WI38 (cell line): ENCODE measurements at regions not wholly inside any gene's neighbourhood (a gene's known extent, or its start where the extent isn't known, plus 50 kb on each side); places are given as distances from the start of the nearest gene placed in this dataset.

Experiments
- H3K4me3 ChIP-seq: 2 replicates; pipeline ENCODE4 v1.5.1; 2011; ENCODE audit warnings: low read depth, mild to moderate bottlenecking, control low read depth, low read length
- CTCF ChIP-seq: IDR thresholded peaks from 2 replicates; pipeline ENCODE4 v1.5.1; 2012; ENCODE audit warnings: low read depth, mild to moderate bottlenecking, control low read depth, low read length

DNA sequence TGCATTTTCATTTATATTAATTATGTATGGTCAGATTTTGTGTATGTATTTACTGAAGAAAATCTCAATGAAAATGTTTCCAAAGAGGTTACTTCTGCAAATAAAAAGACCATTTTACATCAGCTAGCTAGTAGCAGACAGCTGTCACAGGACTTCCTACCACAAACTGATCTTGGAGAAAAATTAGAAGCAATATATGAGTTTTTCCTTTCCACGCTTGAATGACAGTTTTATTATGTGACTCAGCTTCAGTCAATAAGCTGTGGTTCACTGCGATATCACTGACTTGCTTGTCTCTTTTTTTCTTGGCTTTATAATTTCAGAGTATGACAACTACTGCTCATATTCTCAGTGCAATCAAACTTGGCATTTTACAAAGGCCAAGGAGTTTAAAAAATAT lies 787.4 kb upstream of the GALNTL6 start:
- no peak for TF ChIP-seq CTCF
- H3K4me3 ChIP-seq: no peak overlapping the region

- no peak overlapping the region for H3K4me3 ChIP-seq
- no peak for TF ChIP-seq CTCF
Measured at GRCh38 chr4:171025343-171025742, 787.9 kb upstream of the GALNTL6 start.

DNA sequence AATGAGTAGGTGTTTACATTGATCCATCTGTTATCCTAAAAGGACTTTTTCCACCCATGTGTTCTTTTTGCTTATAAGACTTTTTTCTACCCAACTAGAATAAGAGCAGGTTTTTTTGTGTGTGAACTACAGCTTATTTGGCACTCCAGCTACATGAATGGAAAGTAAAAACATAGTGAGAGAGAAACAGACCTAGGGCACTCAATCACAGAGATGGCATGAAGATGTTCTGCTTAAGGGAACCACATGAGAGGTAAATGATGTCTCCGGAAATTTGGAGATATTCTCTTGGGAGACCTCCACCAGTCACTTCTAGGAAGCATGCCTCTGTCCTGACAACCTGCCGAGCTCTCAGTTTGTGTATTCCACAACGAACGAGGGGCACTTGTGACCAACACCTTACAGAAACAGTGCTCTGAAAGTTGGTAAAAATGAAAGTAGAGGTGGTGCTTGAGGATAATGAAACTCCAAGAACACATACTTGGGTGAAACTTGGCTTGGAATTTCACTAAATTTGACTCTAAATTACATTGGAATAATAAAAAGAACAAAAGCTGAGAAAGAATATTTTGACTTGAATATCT lies 788.4 kb upstream of the GALNTL6 start:
- no peak overlapping the region for H3K4me3 ChIP-seq
- no peak for TF ChIP-seq CTCF

DNA sequence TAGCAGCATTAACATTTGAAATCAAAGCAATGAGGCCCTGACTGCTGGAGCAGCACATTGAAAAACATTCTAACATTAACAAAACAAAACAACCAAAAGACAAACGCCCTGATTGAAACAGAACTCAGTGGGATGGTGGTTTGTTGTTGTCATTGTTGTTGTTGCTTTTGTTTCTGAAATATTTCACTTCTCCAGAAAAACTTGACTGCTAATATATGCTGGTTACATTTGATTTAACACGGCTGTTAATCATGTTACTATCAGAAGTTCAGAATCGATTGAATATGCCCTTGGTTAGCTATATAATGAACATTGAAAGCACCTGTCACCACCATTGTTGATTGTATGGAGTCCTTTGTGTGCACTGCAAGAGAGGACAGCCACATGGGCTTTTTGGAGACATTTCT lies 790.4 kb upstream of the GALNTL6 start:
- TF ChIP-seq CTCF: no peak

DNA sequence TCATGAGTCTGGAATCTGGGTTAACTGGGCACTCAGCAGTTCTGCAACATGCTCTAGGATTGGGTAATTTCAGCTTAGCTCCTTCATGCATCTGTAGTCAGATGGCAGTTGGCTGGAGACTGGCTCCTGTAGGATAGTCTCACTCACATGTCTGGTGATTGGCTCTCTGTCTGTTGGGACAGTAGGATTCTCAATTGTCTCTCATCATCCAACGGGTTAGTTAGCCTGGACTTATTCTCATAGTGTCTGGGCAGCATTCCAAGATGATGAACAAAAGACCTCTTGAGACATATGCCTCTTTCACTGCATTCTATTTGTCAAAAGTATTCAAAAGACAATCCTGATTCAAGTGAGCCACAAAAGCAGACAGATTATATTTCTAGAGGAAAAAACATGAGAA lies 795.6 kb upstream of the GALNTL6 start:
- TF ChIP-seq CTCF: no peak

More for the DNA sequence above, 790.4 kb upstream of the GALNTL6 start:
- no peak overlapping the region for H3K4me3 ChIP-seq

GRCh38 chr4:171016145-171016544 lies 797.1 kb upstream of the GALNTL6 start:
- no peak for TF ChIP-seq CTCF

More for the DNA sequence above, 795.6 kb upstream of the GALNTL6 start:
- no peak overlapping the region for H3K4me3 ChIP-seq

GRCh38 chr4:171015441-171015840 lies 797.8 kb upstream of the GALNTL6 start:
- no peak overlapping the region for H3K4me3 ChIP-seq
- no peak for TF ChIP-seq CTCF

More at GRCh38 chr4:171016145-171016544, 797.1 kb upstream of the GALNTL6 start:
- H3K4me3 ChIP-seq: no peak overlapping the region
